GM21576 (cell line): ENCODE measurements at regions not wholly inside any gene's neighbourhood (a gene's known extent, or its start where the extent isn't known, plus 50 kb on each side); places are given as distances from the start of the nearest gene placed in this dataset.
A peak's percentile ranks its signal among the peaks of the same experiment; 100 is the strongest.
"Not testable (repeated sequence)": the region's sequence is repeated elsewhere in the genome, so short reads cannot be mapped to it uniquely, and the experiment has no call there.

Source experiments
- ATAC-seq: cut with Tn5 transposase; IDR thresholded peaks from one replicate; pipeline ENCODE4 v1.9.1; 2021; ENCODE audit warnings: mild to moderate bottlenecking, moderate library complexity; ENCODE audit not compliant: unreplicated experiment

GRCh38 chr4:118502967-118503366, 150.2 kb upstream of the PRSS12 start:
- not testable (repeated sequence) for ATAC-seq

- not testable (repeated sequence) for ATAC-seq
These were observed 152.1 kb upstream of the PRSS12 start for GRCh38 chr4:118504927-118505326.

- ATAC-seq = not testable (repeated sequence)
These were observed 152.7 kb upstream of the PRSS12 start for GRCh38 chr4:118505491-118505890.

- ATAC-seq = not testable (repeated sequence)
These were observed 160.1 kb upstream of the PRSS12 start for GRCh38 chr4:118512870-118513269.

GRCh38 chr4:118514332-118514731, 161.5 kb upstream of the PRSS12 start:
- not testable (repeated sequence) for ATAC-seq

- ATAC-seq = not testable (repeated sequence)
These were observed 163.3 kb upstream of the PRSS12 start for GRCh38 chr4:118516107-118516506.

- not testable (repeated sequence) for ATAC-seq
These were observed 155.1 kb upstream of the METTL14 start for GRCh38 chr4:118530107-118530506.

- not testable (repeated sequence) for ATAC-seq
These were observed 153.2 kb upstream of the METTL14 start for GRCh38 chr4:118531947-118532346.

- not testable (repeated sequence) for ATAC-seq
These were observed 149.4 kb upstream of the METTL14 start for GRCh38 chr4:118535788-118536187.

GRCh38 chr4:118539412-118540077, 145.6 kb upstream of the METTL14 start:
- not testable (repeated sequence) for ATAC-seq

GRCh38 chr4:118556576-118556975, 128.6 kb upstream of the METTL14 start:
- not testable (repeated sequence) for ATAC-seq

GRCh38 chr4:118557298-118557851, 127.8 kb upstream of the METTL14 start:
- no peak for ATAC-seq

GRCh38 chr4:118558188-118558587, 127.0 kb upstream of the METTL14 start:
- ATAC-seq = not testable (repeated sequence)

- not testable (repeated sequence) for ATAC-seq
These were observed 123.6 kb upstream of the METTL14 start for GRCh38 chr4:118561559-118561958.

GRCh38 chr4:118566003-118566513, 119.1 kb upstream of the METTL14 start:
- peak; percentile 69 for ATAC-seq

- not testable (repeated sequence) for ATAC-seq
These were observed 112.2 kb upstream of the METTL14 start for GRCh38 chr4:118572991-118573390.

GRCh38 chr4:118574251-118574913, 110.8 kb upstream of the METTL14 start:
- not testable (repeated sequence) for ATAC-seq

GRCh38 chr4:118575057-118575456, 110.1 kb upstream of the METTL14 start:
- ATAC-seq = not testable (repeated sequence)

- ATAC-seq = not testable (repeated sequence)
These were observed 109.5 kb upstream of the METTL14 start for GRCh38 chr4:118575726-118576125.

GRCh38 chr4:118576709-118577219, 108.4 kb upstream of the METTL14 start:
- ATAC-seq = not testable (repeated sequence)

GRCh38 chr4:118585015-118585414, 100.2 kb upstream of the METTL14 start:
- ATAC-seq = no peak
